ENCODE measurements at regions not wholly inside any gene's neighbourhood (a gene's known extent, or its start where the extent isn't known, plus 50 kb on each side); places are given as distances from the start of the nearest gene placed in this dataset.

GRCh38 chr5:103690676-103691075 is 128.1 kb upstream of the NUDT12 start:
- H3K36me3 ChIP-seq (ENCODE audit: control insufficient read depth in 2 of 2, insufficient read depth in 1 of 2, low read length in 2 of 2), result no peaks in the 10 kb centered on the region
- no peak overlapping the region for H3K4me3 ChIP-seq (ENCODE audit: low read depth, low read length)
- H3K4me1 ChIP-seq (ENCODE audit: control insufficient read depth, insufficient read depth, low read length), result peaks cover 3% of the 10 kb centered on the region; the same call in 1 of the 2 replicates
- no peak overlapping the region for H3K27ac ChIP-seq (ENCODE audit: extremely low read depth, low read depth, low read length)
- ChIA-PET POLR2A (no interaction called here), CTCF (no interaction called here)
- no peaks in the 10 kb centered on the region for H3K9me3 ChIP-seq (ENCODE audit: control insufficient read depth, insufficient read depth, low read depth, low read length)
- TF ChIP-seq ZNF335 (tag by site-specific recombination; conservative IDR thresholded peaks at IDR 0.05), result no peak
- TF ChIP-seq ZNF354C (tag by site-specific recombination; IDR thresholded peaks at IDR 0.05; ENCODE audit: borderline replicate concordance, low read depth), result no peak
- no peak for TF ChIP-seq ZNF214 (tag by site-specific recombination; IDR thresholded peaks at IDR 0.05; ENCODE audit: borderline replicate concordance)
- TF ChIP-seq KLF16 (tag by site-specific recombination; IDR thresholded peaks at IDR 0.05), result no peak
- TF ChIP-seq ZNF610 (tag by site-specific recombination; IDR thresholded peaks at IDR 0.05; ENCODE audit: borderline replicate concordance), result no peak
- TF ChIP-seq MZF1 (tag by site-specific recombination; IDR thresholded peaks at IDR 0.05; ENCODE audit: borderline replicate concordance), result no peak
- TF ChIP-seq ZNF596 (tag by site-specific recombination; IDR thresholded peaks at IDR 0.05), result no peak
- TF ChIP-seq ZBTB20 (tag by site-specific recombination; IDR thresholded peaks at IDR 0.05), result no peak
- TF ChIP-seq ZXDB (tag by site-specific recombination; IDR thresholded peaks at IDR 0.05), result no peak
- no peak for TF ChIP-seq ZNF837 (tag by site-specific recombination; IDR thresholded peaks at IDR 0.05)
- TF ChIP-seq ZBTB26 (tag by site-specific recombination; optimal IDR thresholded peaks at IDR 0.05), result no peak
- no peak for TF ChIP-seq ZNF76 (tag by site-specific recombination; IDR thresholded peaks at IDR 0.05; ENCODE audit: borderline replicate concordance, low read depth)
- no peak for TF ChIP-seq ZNF18 (tag by site-specific recombination; IDR thresholded peaks at IDR 0.05)
- TF ChIP-seq ZNF692 (tag by site-specific recombination; IDR thresholded peaks at IDR 0.05), result no peak
- no peak for TF ChIP-seq ZNF830 (tag by site-specific recombination; IDR thresholded peaks at IDR 0.05; ENCODE audit: low read depth)
- no peak for TF ChIP-seq ZNF169 (tag by site-specific recombination; IDR thresholded peaks at IDR 0.05)
- TF ChIP-seq ZSCAN5A (tag by site-specific recombination; IDR thresholded peaks at IDR 0.05), result no peak
- no peak for TF ChIP-seq ZSCAN16 (tag by site-specific recombination; IDR thresholded peaks at IDR 0.05)

- no peaks in the 10 kb centered on the region for H3K36me3 ChIP-seq (ENCODE audit: control insufficient read depth in 2 of 2, insufficient read depth in 1 of 2, low read length in 2 of 2)
- ChIA-PET POLR2A (no interaction called here), CTCF (no interaction called here)
- H3K9me3 ChIP-seq (ENCODE audit: control insufficient read depth, insufficient read depth, low read depth, low read length), result no peaks in the 10 kb centered on the region
- H3K4me1 ChIP-seq (ENCODE audit: control insufficient read depth, insufficient read depth, low read length), result no peaks in the 10 kb centered on the region
- no peak overlapping the region for H3K4me3 ChIP-seq (ENCODE audit: low read depth, low read length)
- H3K27ac ChIP-seq (ENCODE audit: extremely low read depth, low read depth, low read length), result no peak overlapping the region
- TF ChIP-seq ZNF596 (tag by site-specific recombination; IDR thresholded peaks at IDR 0.05) (no peak), ZBTB7A (tag by site-specific recombination; IDR thresholded peaks at IDR 0.05; ENCODE audit: low read depth) (no peak), ZNF777 (tag by site-specific recombination; IDR thresholded peaks at IDR 0.05; ENCODE audit: borderline replicate concordance) (no peak), INSM2 (tag by site-specific recombination; IDR thresholded peaks at IDR 0.05) (no peak), KLF10 (tag by site-specific recombination; IDR thresholded peaks at IDR 0.05) (no peak), ZNF398 (tag by site-specific recombination; IDR thresholded peaks at IDR 0.05) (no peak), ZNF549 (tag by site-specific recombination; IDR thresholded peaks at IDR 0.05) (no peak)
Observed at GRCh38 chr5:103679873-103680272, 117.3 kb upstream of the NUDT12 start.

Data from HEK293 (cell line).